HG03565 (cell line): ENCODE measurements at regions not wholly inside any gene's neighbourhood (a gene's known extent, or its start where the extent isn't known, plus 50 kb on each side); places are given as distances from the start of the nearest gene placed in this dataset.
A peak's percentile ranks its signal among the peaks of the same experiment; 100 is the strongest.
"Not testable (repeated sequence)": the region's sequence is repeated elsewhere in the genome, so short reads cannot be mapped to it uniquely, and the experiment has no call there.

Experiments used
- ATAC-seq: cut with Tn5 transposase; IDR thresholded peaks from one replicate; pipeline ENCODE4 v1.9.1; 2021; ENCODE audit warnings: mild to moderate bottlenecking, moderate library complexity; ENCODE audit not compliant: unreplicated experiment

GRCh38 chr3:17915341-17915740 is 172.9 kb upstream of the TBC1D5 start:
- ATAC-seq = no peak

- no peak for ATAC-seq
These were observed 170.9 kb upstream of the TBC1D5 start for GRCh38 chr3:17913359-17913758.

GRCh38 chr3:17911986-17912760 is 169.7 kb upstream of the TBC1D5 start:
- no peak for ATAC-seq

- no peak for ATAC-seq
These were observed 168.5 kb upstream of the TBC1D5 start for GRCh38 chr3:17910922-17911321.

GRCh38 chr3:17909714-17910113 is 167.3 kb upstream of the TBC1D5 start:
- ATAC-seq = no peak

- ATAC-seq = no peak
These were observed 166.2 kb upstream of the TBC1D5 start for GRCh38 chr3:17908399-17909191.

- no peak for ATAC-seq
These were observed 163.6 kb upstream of the TBC1D5 start for GRCh38 chr3:17905996-17906395.

GRCh38 chr3:17901893-17902292 is 159.5 kb upstream of the TBC1D5 start:
- peak; percentile 97 for ATAC-seq

- peak; percentile 91 for ATAC-seq
These were observed 152.1 kb upstream of the TBC1D5 start for GRCh38 chr3:17894434-17895060.

GRCh38 chr3:17891139-17891856 is 148.9 kb upstream of the TBC1D5 start:
- ATAC-seq = no peak

GRCh38 chr3:17885986-17886385 is 143.6 kb upstream of the TBC1D5 start:
- no peak for ATAC-seq

GRCh38 chr3:17882981-17883380 is 140.6 kb upstream of the TBC1D5 start:
- ATAC-seq = no peak

GRCh38 chr3:17877299-17877698 is 134.9 kb upstream of the TBC1D5 start:
- ATAC-seq = no peak

- ATAC-seq = no peak
These were observed 132.2 kb upstream of the TBC1D5 start for GRCh38 chr3:17874636-17875035.

GRCh38 chr3:17872457-17872856 is 130.0 kb upstream of the TBC1D5 start:
- no peak for ATAC-seq

- no peak for ATAC-seq
These were observed 123.2 kb upstream of the TBC1D5 start for GRCh38 chr3:17865631-17866030.

- no peak for ATAC-seq
These were observed 119.0 kb upstream of the TBC1D5 start for GRCh38 chr3:17861476-17861875.

- ATAC-seq = not testable (repeated sequence)
These were observed 118.5 kb upstream of the TBC1D5 start for GRCh38 chr3:17860840-17861471.

- ATAC-seq = peak; percentile 94
These were observed 109.8 kb upstream of the TBC1D5 start for GRCh38 chr3:17852217-17852616.

GRCh38 chr3:17850448-17850847 is 108.0 kb upstream of the TBC1D5 start:
- no peak for ATAC-seq

- ATAC-seq = no peak
These were observed 105.7 kb upstream of the TBC1D5 start for GRCh38 chr3:17848102-17848501.
